K562 (cell line): ENCODE measurements at regions not wholly inside any gene's neighbourhood (a gene's known extent, or its start where the extent isn't known, plus 50 kb on each side); places are given as distances from the start of the nearest gene placed in this dataset.

Source experiments
- CBX8 ChIP-seq: fragments of 200-600 bp; sonication (generic); IDR thresholded peaks from 2 replicates; pipeline ENCODE4 v1.6.1; 2012; ENCODE audit warnings: borderline replicate concordance, mixed run types, low read depth, mild to moderate bottlenecking, moderate library complexity, mixed read lengths, low read length, control low read depth, inconsistent platforms; ENCODE audit not compliant: poor library complexity, severe bottlenecking; ENCODE audit errors: extremely low read depth
- MYC ChIP-seq, 2 experiments: fragments of 250-450 bp in 1 of 2; sonication (Bioruptor Pico) in 1 of 2; IDR thresholded peaks; 2 replicates each; pipeline versions ENCODE4 v1.5.1 to v1.6.1; 2012 to 2021; ENCODE audit warnings: low read depth in 2 of 2, borderline replicate concordance in 1 of 2, improper control_type of control experiment in 1 of 2, low read length in 1 of 2, mild to moderate bottlenecking in 1 of 2, moderate library complexity in 1 of 2
- PATZ1 ChIP-seq: fragments of 250-450 bp; sonication (Bioruptor Pico); IDR thresholded peaks from 2 replicates; pipeline ENCODE4 v1.5.0; 2020; ENCODE audit warnings: mild to moderate bottlenecking, borderline replicate concordance
- SIN3B ChIP-seq: fragments of 450-650 bp; IDR thresholded peaks from 2 replicates; pipeline ENCODE4 v1.6.1; 2017; ENCODE audit warnings: low read depth, mild to moderate bottlenecking, moderate library complexity
- SMARCC2 ChIP-seq: fragments of 450-650 bp; IDR thresholded peaks from 2 replicates; pipeline ENCODE4 v1.6.1; 2017; ENCODE audit warnings: antibody characterized with exemption, moderate library complexity, mild to moderate bottlenecking, low read depth
- ZNF507 ChIP-seq: conservative IDR thresholded peaks from 2 replicates; pipeline ENCODE4 v1.6.1; 2017; ENCODE audit warnings: missing genetic modification characterization, missing compliant biosample characterization
- TF ChIP-seq, protein P1 (sequence below): fragments of 200-800 bp; sonication (Bioruptor generic); IDR thresholded peaks from 2 replicates; pipeline ENCODE4 v1.6.1; 2016; ENCODE audit warnings: missing genetic modification characterization, missing compliant biosample characterization

GRCh38 chr20:61083431-61083830, 168.6 kb upstream of the CDH4 start (continued):
- TF ChIP-seq PATZ1 (CRISPR knock-in tag) (no peak), MYC (IDR thresholded peaks at IDR 0.05; ENCODE audit: low read depth, low read length) (no peak), MYC (CRISPR knock-in tag; IDR thresholded peaks at IDR 0.05; ENCODE audit: borderline replicate concordance, low read depth) (no peak), ZNF507 (tag) (no peak), CBX8 (no peak), SMARCC2 (no peak), SIN3B (no peak)
- TF ChIP-seq, protein P1, sequence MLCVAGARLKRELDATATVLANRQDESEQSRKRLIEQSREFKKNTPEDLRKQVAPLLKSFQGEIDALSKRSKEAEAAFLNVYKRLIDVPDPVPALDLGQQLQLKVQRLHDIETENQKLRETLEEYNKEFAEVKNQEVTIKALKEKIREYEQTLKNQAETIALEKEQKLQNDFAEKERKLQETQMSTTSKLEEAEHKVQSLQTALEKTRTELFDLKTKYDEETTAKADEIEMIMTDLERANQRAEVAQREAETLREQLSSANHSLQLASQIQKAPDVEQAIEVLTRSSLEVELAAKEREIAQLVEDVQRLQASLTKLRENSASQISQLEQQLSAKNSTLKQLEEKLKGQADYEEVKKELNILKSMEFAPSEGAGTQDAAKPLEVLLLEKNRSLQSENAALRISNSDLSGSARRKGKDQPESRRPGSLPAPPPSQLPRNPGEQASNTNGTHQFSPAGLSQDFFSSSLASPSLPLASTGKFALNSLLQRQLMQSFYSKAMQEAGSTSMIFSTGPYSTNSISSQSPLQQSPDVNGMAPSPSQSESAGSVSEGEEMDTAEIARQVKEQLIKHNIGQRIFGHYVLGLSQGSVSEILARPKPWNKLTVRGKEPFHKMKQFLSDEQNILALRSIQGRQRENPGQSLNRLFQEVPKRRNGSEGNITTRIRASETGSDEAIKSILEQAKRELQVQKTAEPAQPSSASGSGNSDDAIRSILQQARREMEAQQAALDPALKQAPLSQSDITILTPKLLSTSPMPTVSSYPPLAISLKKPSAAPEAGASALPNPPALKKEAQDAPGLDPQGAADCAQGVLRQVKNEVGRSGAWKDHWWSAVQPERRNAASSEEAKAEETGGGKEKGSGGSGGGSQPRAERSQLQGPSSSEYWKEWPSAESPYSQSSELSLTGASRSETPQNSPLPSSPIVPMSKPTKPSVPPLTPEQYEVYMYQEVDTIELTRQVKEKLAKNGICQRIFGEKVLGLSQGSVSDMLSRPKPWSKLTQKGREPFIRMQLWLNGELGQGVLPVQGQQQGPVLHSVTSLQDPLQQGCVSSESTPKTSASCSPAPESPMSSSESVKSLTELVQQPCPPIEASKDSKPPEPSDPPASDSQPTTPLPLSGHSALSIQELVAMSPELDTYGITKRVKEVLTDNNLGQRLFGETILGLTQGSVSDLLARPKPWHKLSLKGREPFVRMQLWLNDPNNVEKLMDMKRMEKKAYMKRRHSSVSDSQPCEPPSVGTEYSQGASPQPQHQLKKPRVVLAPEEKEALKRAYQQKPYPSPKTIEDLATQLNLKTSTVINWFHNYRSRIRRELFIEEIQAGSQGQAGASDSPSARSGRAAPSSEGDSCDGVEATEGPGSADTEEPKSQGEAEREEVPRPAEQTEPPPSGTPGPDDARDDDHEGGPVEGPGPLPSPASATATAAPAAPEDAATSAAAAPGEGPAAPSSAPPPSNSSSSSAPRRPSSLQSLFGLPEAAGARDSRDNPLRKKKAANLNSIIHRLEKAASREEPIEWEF (CRISPR knock-in tag) = no peak
